ENCODE measurements at regions not wholly inside any gene's neighbourhood (a gene's known extent, or its start where the extent isn't known, plus 50 kb on each side); places are given as distances from the start of the nearest gene placed in this dataset.

DNA sequence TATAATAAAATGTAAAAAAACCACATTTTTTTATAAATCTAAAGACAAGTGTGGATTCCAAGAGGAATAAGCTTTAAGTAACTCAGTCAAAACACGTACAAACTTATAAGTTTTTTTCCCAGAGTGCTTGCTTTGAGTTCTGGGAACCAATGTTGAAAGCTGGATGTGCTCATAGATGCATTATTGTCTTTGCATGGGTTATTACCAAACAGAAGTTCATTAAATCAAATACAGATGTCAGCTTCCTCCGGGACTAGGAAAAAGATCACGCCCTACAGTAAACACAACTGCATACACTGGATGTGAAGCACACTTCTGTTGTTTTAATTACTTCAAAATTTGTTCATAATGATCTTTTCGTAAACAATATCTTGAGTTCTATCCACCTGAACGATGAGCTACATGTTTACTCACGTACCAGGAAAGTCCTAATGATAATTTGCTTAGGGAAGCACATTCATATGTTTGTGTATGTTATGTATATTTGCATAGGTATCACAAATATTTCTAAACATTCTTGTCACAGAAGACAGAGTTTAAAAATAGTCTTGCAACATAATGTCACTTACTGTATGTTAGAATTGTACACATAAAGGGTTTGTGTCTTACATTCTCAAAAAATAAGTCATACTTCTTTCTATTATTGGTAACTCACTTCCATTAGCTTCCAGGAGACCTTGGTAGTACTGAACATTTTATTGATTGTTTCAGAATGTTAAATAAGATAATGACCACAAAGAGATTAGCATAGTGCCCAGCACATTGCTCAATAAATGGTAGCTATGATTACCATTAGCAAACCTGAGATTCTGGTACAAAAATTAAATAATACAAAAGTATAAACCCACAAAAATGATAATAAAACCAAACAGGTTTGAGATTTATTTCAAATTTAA, 427.4 kb downstream of the CETN3 start:
- peak; percentile 25 for DNase-seq

- DNase-seq: no peak
Measured at GRCh38 chr5:89981021-89981420, 428.5 kb downstream of the CETN3 start.

- no peak for DNase-seq
Measured at GRCh38 chr5:89973516-89973915, 436.0 kb downstream of the CETN3 start.

GRCh38 chr5:89972901-89973300, 436.7 kb downstream of the CETN3 start:
- no peak for DNase-seq

DNA sequence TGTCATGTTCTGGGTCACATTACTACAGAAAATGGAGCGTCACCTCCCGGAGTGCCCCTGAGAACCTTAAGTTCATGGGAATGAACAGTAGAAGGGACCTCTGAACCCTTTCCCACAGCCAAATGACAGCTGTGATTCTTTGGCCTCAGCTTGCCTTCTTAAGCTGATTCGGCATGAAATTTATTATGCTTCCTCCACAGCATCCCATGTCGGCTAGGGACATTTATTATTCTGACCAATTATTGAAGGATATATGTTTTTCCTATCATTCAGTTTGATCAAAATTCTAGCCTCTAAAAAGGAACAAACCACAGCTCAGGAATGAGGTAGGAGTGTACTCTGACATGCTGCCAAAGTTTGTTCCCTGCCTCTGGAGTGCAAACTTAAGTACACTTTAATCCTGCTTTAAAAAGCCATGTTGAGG, 440.6 kb downstream of the CETN3 start:
- no peak for DNase-seq

GRCh38 chr5:89967771-89968444, 441.6 kb downstream of the CETN3 start:
- DNase-seq: no peak

DNA sequence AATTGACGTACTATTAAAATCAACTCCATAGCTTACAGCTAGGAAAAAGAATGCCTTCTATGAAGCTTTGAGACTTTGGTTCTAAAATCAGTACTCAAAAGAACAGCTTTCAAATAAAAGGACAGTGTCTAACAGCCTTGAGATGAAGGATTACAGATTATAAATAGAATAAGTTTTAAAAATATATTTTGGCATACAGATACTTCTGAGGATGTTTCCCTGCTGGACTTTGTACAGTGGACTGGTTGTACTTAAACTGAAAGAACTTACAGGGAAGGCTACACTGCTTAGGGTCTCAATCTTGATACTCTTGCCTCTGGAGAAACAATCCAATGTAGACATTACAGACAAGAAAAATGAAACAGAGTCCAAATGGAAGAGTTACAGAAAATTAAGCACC, 452.7 kb downstream of the CETN3 start:
- no peak for DNase-seq

DNA sequence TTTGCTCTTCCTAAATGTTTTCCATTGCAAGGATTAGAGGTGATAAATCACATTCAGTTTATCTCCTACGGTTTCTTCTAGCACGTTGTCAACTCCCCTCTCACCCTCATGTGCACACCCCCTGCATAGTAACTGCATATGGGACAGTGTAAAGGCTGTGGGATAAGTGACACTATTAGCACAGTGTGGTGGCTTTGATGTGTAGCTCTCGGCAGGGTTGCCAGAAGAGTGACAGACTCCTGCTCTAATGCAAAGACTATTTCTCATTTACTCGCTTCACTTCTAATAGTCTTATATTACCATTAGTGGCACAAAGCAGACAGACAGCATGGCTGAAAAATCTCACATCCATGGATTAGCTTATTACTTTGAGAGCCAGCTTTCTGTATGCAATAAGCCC, 454.6 kb downstream of the CETN3 start:
- no peak for DNase-seq

DNA sequence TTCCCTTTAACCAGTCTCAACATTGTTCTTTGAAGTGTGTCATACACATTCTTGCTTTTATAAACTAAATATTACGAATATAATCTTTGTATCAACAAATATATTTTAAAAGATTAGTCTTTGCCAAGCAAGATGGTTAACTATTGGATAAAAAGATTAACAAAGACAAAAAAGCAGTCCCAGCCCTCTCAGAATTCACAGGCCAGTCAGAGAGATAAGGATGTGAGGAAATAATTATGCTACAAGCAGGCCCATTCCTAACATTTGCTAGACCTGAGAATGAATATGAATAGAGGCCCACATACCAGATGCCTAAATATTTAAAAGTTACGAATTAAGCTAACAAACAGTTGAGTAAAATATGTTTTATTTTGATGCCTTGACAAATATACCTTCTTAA, 457.7 kb downstream of the CETN3 start:
- no peak for DNase-seq

DNA sequence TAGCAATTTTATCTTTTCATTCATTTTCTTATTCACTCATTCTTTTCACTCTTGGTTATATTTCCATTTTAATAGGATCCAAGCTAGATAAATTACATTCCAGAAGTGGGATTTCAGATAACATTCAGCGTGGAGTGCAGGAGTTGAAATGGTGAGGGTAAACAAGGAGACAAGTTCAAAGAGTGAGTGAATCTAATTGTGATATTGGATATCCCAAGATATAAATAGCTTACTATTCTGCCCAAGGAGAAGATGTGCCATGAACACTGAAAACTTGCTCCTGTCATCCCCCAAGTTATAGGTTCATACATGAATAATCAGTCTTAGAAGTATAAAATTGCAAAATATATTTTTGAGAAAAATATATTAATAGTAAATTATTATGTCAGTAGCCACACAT, 459.3 kb downstream of the CETN3 start:
- no peak for DNase-seq

DNA sequence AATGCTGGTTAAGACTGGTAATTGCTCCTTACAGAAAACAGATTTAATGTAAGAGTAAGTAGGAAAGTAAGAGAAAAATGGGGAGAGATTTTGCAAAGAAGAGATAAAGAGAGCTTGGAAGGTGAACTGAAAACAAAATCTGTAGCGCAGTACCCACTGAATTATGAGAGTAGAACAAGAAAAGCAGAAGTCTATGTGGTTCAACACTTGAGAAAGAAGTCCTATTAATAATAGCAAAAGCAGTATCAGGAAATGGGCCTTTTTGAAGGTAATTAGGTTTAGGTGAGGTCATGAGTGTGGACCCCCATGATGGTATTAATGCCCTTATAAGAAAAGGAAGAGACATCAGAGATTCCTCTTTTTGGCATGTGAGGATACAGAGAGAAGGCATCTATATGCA, 460.6 kb downstream of the CETN3 start:
- no peak for DNase-seq

GRCh38 chr5:89946916-89947315, 462.6 kb downstream of the CETN3 start:
- no peak for DNase-seq

DNA sequence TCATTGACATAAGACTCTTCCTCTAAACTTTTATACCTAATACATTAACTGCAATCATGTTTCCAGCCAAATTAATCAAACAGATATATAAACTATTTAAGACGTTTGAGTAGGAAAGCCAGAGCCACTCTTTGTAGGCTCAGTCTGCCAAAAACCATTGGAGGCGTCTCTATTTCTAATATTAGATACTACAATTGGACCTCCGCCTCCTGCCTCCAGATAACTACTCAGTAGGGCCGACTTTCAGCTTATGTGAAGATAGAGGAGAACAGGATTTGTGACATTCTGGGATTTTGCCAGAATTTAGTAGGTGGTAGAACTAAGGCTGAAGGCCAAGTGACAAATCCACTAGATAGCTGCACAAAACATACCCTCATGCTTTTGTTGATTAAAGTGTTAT, 463.0 kb downstream of the CETN3 start:
- no peak for DNase-seq

DNA sequence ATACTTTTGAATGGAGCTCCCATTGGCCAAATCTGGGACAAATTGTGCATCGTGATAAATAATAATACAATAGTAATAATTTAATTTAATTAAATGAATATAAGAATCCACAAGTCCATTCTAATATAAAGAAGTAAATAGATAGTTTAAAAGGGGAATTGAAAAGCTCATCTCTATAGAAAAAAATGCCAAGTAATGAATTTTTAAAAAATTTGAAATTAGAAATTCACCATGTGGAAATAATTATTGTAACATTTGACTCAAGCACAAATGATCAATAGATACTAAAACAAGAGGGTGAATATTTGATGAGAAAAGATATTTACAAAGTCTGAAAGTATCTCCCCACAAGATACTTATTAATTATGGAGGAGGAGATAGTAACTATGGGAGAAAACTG, 467.4 kb downstream of the CETN3 start:
- DNase-seq: no peak

- no peak for DNase-seq
Measured at GRCh38 chr5:89936576-89936975, 473.0 kb downstream of the CETN3 start.

DNA sequence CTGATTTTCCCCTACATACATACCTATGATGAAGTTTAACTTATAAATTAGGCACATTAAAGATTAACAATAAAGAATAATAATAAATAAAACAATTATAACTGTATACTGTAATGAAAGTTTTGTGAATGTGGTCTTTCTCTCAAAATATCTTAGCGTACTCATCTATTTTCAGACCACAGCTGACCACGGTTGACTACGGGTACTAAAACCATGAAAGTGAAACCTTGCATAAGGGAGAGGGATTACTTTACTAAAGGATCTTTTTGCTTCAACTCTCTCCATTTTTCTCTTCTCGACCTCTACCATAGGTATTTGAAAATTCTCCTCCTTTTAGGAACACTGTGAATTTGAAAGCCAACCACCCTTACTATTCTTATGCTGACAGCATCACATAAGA, 475.5 kb downstream of the CETN3 start:
- no peak for DNase-seq

GRCh38 chr5:89932771-89933181, 476.8 kb downstream of the CETN3 start:
- DNase-seq: no peak

- DNase-seq: no peak
Measured at GRCh38 chr5:89930591-89931392, 478.8 kb downstream of the CETN3 start.

GRCh38 chr5:89929834-89930233, 479.7 kb downstream of the CETN3 start:
- DNase-seq: no peak

DNA sequence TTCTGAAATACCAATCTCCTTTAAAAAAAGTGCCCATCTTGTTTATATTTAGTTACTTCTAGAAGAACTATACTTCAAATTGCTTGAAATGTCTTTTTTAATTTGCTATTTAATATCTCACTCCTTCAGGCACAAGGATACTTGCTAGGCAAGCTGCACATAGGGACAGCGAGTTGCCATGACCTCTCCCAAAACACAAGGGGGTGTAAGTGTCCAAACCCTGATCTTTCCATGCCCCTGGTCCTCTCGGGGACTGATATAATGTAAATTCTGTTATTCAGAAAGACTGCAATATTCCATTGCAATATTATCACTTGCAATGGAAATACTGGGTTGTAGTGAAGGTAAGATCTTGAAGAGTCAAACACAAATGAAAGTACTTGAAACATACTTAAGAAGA, 480.4 kb downstream of the CETN3 start:
- DNase-seq: no peak

GRCh38 chr5:89922161-89922560, 487.4 kb downstream of the CETN3 start:
- DNase-seq: no peak

- DNase-seq: no peak
Measured at GRCh38 chr5:89917112-89917511, 492.4 kb downstream of the CETN3 start.

GRCh38 chr5:89916131-89916530, 493.4 kb downstream of the CETN3 start:
- no peak for DNase-seq

DNA sequence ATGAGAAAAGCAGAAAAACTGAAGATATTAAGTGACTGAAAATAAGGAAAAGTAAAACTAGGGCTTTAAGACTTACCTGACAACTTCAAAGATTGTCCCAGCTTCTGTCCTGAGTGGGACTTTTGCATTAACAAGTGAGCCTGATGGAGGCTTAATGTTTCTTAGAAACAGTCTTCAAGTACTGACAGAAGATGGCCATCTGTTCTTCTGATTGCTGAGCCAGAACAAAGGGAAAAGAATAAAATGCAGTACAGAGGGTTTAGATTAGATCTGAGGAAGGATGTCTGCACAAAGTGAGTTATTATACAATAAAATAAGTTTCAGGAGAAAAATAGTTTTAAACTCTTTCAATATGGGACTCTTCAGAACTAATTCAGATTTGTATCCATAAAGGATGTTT, 500.7 kb downstream of the CETN3 start:
- no peak for DNase-seq
